ENCODE measurements at regions not wholly inside any gene's neighbourhood (a gene's known extent, or its start where the extent isn't known, plus 50 kb on each side); places are given as distances from the start of the nearest gene placed in this dataset.

GRCh38 chr1:29833581-29833980 is 597.3 kb downstream of the PTPRU start:
- intact Hi-C loops (cut with micrococcal nuclease), result no loop called here

- intact Hi-C loops (cut with micrococcal nuclease), result no loop called here
Measured at GRCh38 chr1:29832936-29833335, 596.6 kb downstream of the PTPRU start.

DNA sequence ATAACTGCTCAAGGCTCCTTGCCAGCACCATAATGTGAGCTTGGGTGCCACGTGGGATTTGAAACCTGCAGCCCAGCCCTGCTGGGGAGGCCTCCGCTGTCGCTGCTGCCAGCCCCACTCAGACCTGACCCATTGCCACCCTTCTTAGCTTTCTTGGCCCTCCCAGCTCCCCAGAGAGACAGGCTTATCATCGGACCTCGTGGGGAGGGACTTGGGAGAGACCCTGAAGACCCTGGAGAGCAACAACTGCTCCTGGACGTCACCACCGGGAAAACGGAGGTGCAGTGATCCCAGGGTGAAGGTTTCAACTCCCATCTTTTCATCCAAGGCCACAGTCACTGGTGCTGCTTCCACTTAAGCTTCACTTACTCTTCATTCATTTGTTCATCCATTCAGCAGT is 596.1 kb downstream of the PTPRU start:
- intact Hi-C loops (cut with micrococcal nuclease), result no loop called here

- intact Hi-C loops (cut with micrococcal nuclease), result no loop called here
Measured at GRCh38 chr1:29831500-29832117, 595.3 kb downstream of the PTPRU start.

GRCh38 chr1:29830916-29831315 is 594.6 kb downstream of the PTPRU start:
- intact Hi-C loops (cut with micrococcal nuclease), result no loop called here

- intact Hi-C loops (cut with micrococcal nuclease), result no loop called here
Measured at GRCh38 chr1:29830383-29830782, 594.1 kb downstream of the PTPRU start.

DNA sequence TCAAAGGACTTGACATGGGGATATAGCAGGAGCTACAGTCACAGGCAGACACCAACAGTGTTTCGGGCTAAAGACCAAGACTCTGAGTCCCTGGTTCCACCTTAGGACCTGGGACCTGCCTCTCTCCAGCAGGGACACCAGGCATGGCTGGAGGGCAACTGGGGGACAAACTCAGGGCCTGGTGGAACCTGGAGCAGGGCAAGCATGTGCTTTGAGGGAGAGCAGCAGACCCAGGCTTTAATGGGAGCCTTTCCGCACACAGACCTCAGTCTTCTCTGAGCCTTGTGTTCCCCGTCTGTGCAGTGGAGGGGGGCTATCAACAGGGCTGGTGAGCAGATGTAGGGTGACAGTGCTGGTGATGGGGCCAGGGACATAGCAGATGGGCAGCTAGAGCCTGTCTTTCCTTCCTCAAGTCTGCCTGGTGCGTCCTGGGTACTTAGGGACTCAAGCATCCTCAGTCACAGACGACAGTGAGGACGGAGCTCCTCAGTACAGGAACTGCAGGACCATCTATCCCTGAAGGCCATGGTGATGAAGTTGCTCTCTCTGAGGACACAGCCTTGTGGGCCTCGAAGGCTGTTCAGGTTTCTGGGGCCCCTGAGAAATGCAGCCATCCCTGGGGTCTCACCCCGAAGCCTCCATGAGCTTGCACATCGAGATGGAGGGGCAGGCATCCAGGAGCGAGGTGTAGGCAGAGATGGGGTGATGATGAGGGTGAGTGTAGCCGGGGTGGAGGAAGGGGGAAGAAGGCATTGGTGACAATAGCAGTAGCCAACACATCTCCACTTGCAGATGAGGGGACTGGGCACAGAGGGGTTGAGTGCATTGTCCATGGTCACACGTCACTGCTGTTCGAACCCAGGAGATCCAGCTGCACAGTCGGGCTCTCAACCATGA is 593.4 kb downstream of the PTPRU start:
- intact Hi-C loops (cut with micrococcal nuclease), result no loop called here

- intact Hi-C loops (cut with micrococcal nuclease), result no loop called here
Measured at GRCh38 chr1:29828526-29829447, 592.5 kb downstream of the PTPRU start.

DNA sequence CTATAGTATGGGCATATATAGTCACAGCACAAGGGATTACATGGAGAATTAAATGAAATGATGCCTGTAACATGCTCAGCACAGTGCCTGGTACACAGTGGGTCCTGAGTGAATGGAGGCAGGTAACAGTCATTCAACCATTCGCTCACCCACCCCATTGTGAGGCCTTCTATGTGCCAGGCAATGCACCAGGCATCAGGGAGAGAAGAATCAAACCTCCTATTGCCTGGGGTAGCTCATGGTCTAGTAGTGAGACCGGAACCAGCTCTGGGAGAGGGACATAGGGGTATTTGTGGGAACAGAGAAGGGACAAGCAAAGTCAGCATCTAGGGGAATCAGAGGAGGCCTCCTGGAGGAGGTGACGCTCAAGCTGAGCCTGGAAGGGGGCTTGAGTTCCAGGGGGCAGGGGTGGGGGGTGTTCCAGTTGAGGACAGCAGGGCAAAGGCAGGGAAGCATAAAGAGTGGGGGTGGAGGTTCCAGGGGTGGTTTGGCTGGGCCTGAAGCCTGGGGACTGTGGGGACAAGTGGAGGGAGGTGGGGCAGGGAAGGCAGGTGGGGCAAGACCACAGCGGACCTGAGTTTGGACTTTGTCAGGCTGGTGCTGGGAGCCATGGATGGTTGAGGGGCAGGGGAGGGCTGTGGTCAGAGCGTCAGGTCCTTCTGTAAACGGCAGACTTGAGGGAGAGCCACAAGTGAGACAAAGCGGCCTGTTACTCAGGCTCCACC is 591.6 kb downstream of the PTPRU start:
- intact Hi-C loops (cut with micrococcal nuclease), result no loop called here

- intact Hi-C loops (cut with micrococcal nuclease), result no loop called here
Measured at GRCh38 chr1:29827237-29827750, 591.0 kb downstream of the PTPRU start.

DNA sequence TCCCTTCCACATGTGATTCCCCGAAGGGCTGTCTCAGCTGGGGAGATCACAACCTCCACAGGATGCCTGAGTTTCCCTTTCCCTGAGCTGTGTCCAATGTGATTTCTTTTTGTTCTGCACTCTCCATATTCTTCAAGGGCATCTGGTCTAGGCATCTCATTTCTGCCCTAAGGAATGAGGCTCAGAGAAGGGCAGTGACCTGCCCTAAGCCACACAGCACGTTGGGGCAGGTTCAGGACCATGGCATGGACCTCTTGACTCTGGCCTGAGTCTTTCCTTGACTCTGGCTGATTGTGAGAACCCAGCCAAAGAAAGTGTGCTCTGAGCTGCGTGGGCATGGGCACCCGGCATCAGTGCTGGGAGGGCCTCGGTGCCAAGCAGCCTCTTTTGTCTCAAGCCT is 590.3 kb downstream of the PTPRU start:
- intact Hi-C loops (cut with micrococcal nuclease), result no loop called here

GRCh38 chr1:29825941-29826415 is 589.7 kb downstream of the PTPRU start:
- intact Hi-C loops (cut with micrococcal nuclease), result no loop called here

DNA sequence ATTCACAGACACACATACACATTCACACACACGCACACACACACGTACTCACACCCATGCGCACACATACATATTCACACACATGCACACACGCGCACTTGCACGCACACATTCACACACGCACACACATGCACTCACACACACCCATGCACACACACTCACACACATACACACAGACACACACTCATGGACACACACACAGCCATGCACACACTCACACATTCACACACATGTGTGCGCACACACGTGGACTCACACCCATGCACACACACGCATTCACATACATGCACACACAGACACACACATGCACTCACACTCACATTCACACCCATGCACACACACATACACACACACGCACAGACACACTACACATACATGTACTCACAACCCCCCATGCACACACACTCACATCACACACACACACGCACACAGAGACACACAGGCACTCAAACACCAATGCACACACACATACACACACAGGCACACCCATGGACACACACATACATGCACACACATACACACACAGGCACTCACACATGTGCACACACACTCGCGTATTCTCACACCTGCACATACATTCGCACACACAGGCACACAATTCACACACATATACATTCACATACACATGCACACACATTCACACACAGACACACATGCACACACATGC is 589.1 kb downstream of the PTPRU start:
- intact Hi-C loops (cut with micrococcal nuclease), result no loop called here

DNA sequence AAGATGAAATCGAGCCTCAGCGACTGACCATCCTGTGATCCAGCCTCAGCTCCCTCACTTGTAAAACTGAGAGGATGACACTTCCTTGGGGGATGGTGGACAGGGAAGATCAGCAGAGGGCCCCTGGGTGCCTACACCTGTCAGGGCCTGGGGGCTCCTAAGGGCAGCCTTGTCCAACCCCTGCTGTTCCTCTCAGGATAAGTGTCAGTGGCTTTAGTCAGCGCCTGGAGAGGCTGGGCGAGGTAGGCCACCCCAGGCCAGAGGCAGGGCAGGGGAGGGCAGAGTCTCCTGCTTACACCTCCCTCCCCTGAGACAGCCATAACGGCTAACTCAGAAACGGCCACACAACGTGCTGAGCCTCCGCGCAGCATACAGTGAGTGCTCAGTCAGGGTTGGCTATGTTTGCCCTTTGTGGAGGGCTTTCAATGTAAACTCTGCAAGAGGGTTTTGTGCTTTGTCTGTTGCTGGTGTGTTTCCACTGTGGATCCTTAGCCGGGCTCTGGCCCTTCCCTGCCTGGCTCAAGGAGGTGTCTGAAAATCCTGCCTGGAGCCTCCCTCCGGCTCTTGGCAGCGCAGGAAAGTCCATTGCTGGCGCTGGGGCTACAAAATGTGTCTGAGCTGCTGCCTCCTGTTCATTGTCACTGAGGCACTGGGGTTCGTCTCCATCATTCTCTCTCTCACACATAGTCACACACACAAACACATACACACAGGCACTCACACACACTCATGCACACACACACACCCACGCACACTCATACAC is 588.4 kb downstream of the PTPRU start:
- intact Hi-C loops (cut with micrococcal nuclease), result no loop called here

GRCh38 chr1:29824025-29824424 is 587.7 kb downstream of the PTPRU start:
- intact Hi-C loops (cut with micrococcal nuclease), result no loop called here

DNA sequence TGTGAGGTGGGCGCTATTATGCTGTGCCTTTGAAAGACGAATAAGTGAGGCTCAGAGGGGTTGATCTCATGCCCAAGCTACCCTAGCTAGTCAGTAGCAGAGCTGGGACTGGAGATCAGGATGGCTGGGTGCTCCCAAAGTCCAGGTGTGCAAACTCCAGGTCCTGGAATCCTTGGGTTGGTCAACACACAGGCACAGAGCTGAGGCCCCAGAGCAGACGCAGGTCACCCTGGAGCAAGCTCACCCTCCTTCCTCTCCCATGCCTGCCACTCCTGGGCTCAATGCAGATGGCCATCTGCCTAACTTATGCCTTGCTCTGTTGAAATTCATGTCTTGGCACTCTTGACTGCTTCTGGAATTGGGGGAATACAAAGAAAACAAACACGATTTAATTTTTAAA is 587.2 kb downstream of the PTPRU start:
- intact Hi-C loops (cut with micrococcal nuclease), result no loop called here

GRCh38 chr1:29821605-29822004 is 585.3 kb downstream of the PTPRU start:
- intact Hi-C loops (cut with micrococcal nuclease), result no loop called here

- intact Hi-C loops (cut with micrococcal nuclease), result no loop called here
Measured at GRCh38 chr1:29820401-29820800, 584.1 kb downstream of the PTPRU start.

DNA sequence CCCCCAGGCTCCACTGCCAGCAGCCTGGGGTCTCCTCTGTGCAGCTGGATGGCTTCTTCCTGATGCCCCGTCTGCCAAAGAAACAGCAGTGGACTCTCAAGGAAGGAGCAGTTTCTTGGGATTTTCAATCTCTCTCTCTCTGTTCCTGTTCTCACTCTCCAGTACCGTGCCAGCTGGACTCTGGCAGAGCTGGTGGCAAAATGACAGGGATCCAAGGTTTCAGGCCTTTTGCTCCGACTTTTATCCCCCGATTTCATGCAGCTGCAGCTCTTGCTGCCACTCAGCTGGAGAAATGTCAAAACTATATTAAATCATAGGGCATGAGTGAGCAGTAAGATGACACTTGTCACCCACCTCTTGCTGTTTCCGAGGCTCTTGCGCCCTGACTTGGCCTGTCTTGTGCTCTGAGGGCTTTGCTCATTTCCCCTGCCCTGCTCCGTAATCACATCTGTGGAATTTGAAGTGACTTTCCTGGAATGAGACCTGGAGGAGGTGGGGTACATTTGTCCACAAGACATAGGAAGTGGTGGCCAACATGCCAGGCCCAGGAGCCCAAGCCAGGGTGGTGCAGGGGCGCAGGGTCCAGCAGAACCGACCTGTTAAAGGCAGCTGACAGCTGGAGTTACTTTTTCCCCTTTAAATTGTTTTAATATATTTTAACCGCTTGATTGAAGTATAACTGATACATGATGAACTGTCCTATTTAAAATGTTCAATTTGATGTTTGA is 576.2 kb downstream of the PTPRU start:
- intact Hi-C loops (cut with micrococcal nuclease), result no loop called here

All from T-helper 2 cell treated with Interferon-gamma antibody and Interleukin-4, amounts not matched to agents 100 ng/mL and 5 ng/mL, for 36 hours (primary cell).